ENCODE measurements at regions not wholly inside any gene's neighbourhood (a gene's known extent, or its start where the extent isn't known, plus 50 kb on each side); places are given as distances from the start of the nearest gene placed in this dataset.
"Not testable (repeated sequence)": the region's sequence is repeated elsewhere in the genome, so short reads cannot be mapped to it uniquely, and the experiment has no call there.

DNA sequence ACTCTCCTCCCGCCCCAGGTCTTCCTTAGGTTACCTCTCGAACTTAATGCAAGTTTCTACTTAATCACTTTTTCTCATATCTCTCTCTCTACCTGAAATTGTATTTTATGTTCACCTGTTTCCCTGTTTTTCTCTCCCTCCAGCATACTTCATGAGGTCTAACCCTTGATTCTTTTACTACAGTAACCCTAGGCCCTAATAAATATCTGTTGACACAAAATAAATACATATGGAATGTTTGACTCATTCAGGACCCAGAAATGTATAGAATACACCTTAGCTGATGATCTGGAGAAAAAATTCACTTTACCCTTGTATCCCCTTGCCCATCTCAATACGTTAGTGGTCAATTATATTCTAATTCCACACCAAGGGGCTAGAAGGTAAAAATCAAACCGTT lies 250.9 kb upstream of the PTGER4 start:
- ATAC-seq (ENCODE audit: insufficient read depth, low FRiP score), result no peak
- TF ChIP-seq, protein P1, sequence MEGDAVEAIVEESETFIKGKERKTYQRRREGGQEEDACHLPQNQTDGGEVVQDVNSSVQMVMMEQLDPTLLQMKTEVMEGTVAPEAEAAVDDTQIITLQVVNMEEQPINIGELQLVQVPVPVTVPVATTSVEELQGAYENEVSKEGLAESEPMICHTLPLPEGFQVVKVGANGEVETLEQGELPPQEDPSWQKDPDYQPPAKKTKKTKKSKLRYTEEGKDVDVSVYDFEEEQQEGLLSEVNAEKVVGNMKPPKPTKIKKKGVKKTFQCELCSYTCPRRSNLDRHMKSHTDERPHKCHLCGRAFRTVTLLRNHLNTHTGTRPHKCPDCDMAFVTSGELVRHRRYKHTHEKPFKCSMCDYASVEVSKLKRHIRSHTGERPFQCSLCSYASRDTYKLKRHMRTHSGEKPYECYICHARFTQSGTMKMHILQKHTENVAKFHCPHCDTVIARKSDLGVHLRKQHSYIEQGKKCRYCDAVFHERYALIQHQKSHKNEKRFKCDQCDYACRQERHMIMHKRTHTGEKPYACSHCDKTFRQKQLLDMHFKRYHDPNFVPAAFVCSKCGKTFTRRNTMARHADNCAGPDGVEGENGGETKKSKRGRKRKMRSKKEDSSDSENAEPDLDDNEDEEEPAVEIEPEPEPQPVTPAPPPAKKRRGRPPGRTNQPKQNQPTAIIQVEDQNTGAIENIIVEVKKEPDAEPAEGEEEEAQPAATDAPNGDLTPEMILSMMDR (IDR thresholded peaks at IDR 0.05; ENCODE audit: control extremely low read depth, extremely low read depth), result no peak
- Histone ChIP-seq H3K9ac (ENCODE audit: insufficient read depth in 1 of 2, low read length in 2 of 2) (no peak overlapping the region), H3K27ac (ENCODE audit: low read depth in 1 of 2, low read length in 1 of 2) (no peak overlapping the region), H3K4me1 (ENCODE audit: control insufficient read depth in 5 of 5, insufficient read depth in 5 of 5, low read length in 5 of 5) (peaks cover 0 to 7% (median 0%) of the 10 kb centered on the region in 5 donors), H3K27me3 (ENCODE audit: control insufficient read depth in 3 of 3, insufficient read depth in 3 of 3, low read length in 2 of 3) (no peaks in the 10 kb centered on the region), H3K9me3 (ENCODE audit: control insufficient read depth in 4 of 4, insufficient read depth in 3 of 4, low read length in 3 of 4) (peaks cover 0 to 3% (median 0%) of the 10 kb centered on the region in 4 donors), H3K36me3 (ENCODE audit: control insufficient read depth in 4 of 4, insufficient read depth in 4 of 4, low read length in 4 of 4) (no peaks in the 10 kb centered on the region), H3K4me3 (no peak overlapping the region)
- no peak for DNase-seq
- WGBS, 2 donors, result 95 to 98% methylated on average over 4 of the region's 4 CpGs

DNA sequence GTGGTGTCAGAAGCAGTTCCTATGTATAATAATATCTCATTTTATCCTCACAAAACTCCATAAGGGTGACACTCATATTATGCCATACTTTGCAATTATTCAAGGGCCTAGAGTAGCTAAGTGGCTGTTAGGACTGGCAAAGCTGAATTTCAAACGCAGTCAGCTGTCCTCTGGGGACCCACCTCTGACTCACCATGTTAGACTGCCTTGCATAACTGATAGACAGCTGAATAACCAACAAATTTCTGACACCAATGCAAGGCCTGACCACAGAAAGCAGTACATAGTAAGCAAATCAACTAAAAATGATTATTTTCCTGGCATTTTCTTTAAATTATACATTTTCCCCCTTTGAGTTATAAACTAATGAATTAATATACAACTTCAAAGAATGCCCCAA lies 251.6 kb upstream of the PTGER4 start:
- no peaks in the 10 kb centered on the region for H3K27me3 ChIP-seq (ENCODE audit: control insufficient read depth in 3 of 3, insufficient read depth in 3 of 3, low read length in 2 of 3)
- WGBS, 2 donors, result 46 to 68% methylated on average over 1 of the region's 1 CpG
- DNase-seq (no peak), ATAC-seq (ENCODE audit: insufficient read depth, low FRiP score) (peak; percentile 47)
- H3K9me3 ChIP-seq (ENCODE audit: control insufficient read depth in 4 of 4, insufficient read depth in 3 of 4, low read length in 3 of 4), result peaks cover 0 to 3% (median 0%) of the 10 kb centered on the region in 4 donors
- H3K36me3 ChIP-seq (ENCODE audit: control insufficient read depth in 4 of 4, insufficient read depth in 4 of 4, low read length in 4 of 4), result no peaks in the 10 kb centered on the region
- H3K27ac ChIP-seq (ENCODE audit: low read depth in 1 of 2, low read length in 1 of 2), result no peak overlapping the region
- H3K4me1 ChIP-seq (ENCODE audit: control insufficient read depth in 5 of 5, insufficient read depth in 5 of 5, low read length in 5 of 5), result peaks cover 0 to 7% (median 0%) of the 10 kb centered on the region in 5 donors
- H3K9ac ChIP-seq (ENCODE audit: insufficient read depth in 1 of 2, low read length in 2 of 2), result no peak overlapping the region
- no peak overlapping the region for H3K4me3 ChIP-seq
- TF ChIP-seq, protein P1 (IDR thresholded peaks at IDR 0.05; ENCODE audit: control extremely low read depth, extremely low read depth), result no peak

DNA sequence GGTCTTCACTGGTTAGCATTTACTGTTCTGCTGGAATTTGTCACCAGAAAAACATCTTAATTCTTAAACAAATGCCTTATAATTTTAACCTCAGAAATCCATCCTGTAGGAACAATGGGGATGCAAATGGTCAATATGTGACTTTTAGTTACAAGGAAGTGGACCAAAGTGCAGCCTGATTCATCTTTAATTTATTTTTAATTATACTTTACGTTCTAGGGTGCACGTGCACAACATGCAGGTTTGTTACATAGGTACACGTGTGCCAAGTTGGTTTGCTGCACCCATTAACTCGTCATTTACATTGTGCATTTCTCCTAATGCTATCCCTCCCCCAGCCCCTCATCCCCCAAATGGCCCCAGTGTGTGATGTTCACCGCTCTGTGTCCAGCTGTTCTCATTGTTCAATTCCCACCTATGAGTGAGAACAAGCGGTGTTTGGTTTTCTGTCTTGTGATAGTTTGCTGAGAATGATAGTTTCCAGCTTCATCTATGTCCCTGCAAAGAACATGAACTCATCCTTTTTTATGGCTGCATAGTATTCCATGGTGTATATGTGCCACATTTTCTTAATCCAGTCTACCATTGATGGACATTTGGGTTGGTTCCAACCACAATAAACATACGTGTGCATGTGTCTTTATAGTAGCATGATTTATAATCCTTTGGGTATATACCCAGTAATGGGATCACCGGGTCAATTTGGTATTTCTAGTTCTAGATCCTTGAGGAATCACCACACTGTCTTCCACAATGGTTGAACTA lies 262.5 kb upstream of the PTGER4 start:
- not testable (repeated sequence) for H3K9ac ChIP-seq (ENCODE audit: insufficient read depth in 1 of 2, low read length in 2 of 2); ATAC-seq (ENCODE audit: insufficient read depth, low FRiP score)
- 83 to 90% methylated on average over 8 of the region's 8 CpGs for WGBS, 2 donors

DNA sequence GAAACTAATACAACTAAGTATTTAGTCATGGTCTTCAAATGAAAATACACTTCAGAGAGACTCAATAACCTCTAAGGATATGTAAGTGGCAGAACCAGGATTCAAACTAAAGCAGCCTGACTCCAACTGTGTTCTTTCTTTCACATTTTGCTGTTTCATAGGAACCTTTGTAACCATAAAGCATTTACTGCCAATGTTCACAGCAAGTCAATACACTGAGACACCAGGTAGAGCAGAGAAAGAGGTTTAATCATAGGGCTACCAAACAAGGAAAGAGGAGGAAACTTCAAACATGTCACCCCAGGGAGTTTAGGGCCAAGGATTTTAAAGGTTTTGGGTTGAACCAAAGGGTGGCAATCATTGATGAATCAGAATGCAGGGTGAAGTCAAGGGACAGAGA lies 263.1 kb upstream of the PTGER4 start:
- H3K4me3 ChIP-seq, result no peak overlapping the region
- ATAC-seq (ENCODE audit: insufficient read depth, low FRiP score) (no peak), DNase-seq (no peak)
- no peak overlapping the region for H3K9ac ChIP-seq (ENCODE audit: insufficient read depth in 1 of 2, low read length in 2 of 2)
- no peaks in the 10 kb centered on the region for H3K27me3 ChIP-seq (ENCODE audit: control insufficient read depth in 3 of 3, insufficient read depth in 3 of 3, low read length in 2 of 3)
- H3K9me3 ChIP-seq (ENCODE audit: control insufficient read depth in 4 of 4, insufficient read depth in 3 of 4, low read length in 3 of 4), result peaks cover 0 to 3% (median 0%) of the 10 kb centered on the region in 4 donors
- H3K36me3 ChIP-seq (ENCODE audit: control insufficient read depth in 4 of 4, insufficient read depth in 4 of 4, low read length in 4 of 4), result no peaks in the 10 kb centered on the region
- H3K4me1 ChIP-seq (ENCODE audit: control insufficient read depth in 5 of 5, insufficient read depth in 5 of 5, low read length in 5 of 5), result no peaks in the 10 kb centered on the region
- TF ChIP-seq, protein P1 (IDR thresholded peaks at IDR 0.05; ENCODE audit: control extremely low read depth, extremely low read depth), result no peak
- H3K27ac ChIP-seq (ENCODE audit: low read depth in 1 of 2, low read length in 1 of 2), result no peak overlapping the region

More for the DNA sequence above, 262.5 kb upstream of the PTGER4 start:
- H3K9me3 ChIP-seq (ENCODE audit: control insufficient read depth in 4 of 4, insufficient read depth in 3 of 4, low read length in 3 of 4); DNase-seq; H3K36me3 ChIP-seq (ENCODE audit: control insufficient read depth in 4 of 4, insufficient read depth in 4 of 4, low read length in 4 of 4); H3K27ac ChIP-seq (ENCODE audit: low read depth in 1 of 2, low read length in 1 of 2); H3K4me3 ChIP-seq; H3K4me1 ChIP-seq (ENCODE audit: control insufficient read depth in 5 of 5, insufficient read depth in 5 of 5, low read length in 5 of 5); H3K27me3 ChIP-seq (ENCODE audit: control insufficient read depth in 3 of 3, insufficient read depth in 3 of 3, low read length in 2 of 3): not testable (repeated sequence)
